NCI-H187 treated with DMSO at 0.1 percent for 48 hours (cell line): ENCODE measurements at regions not wholly inside any gene's neighbourhood (a gene's known extent, or its start where the extent isn't known, plus 50 kb on each side); places are given as distances from the start of the nearest gene placed in this dataset.

ENCODE experiments used
- DNase-seq: peaks from one replicate; lab custom pipeline; 2025; lab: John Stamatoyannopoulos, UW

- no peak for DNase-seq
These were observed 276.7 kb upstream of the JARID2 start for GRCh38 chr6:14969126-14969525.

GRCh38 chr6:14972379-14973067 lies 273.3 kb upstream of the JARID2 start:
- no peak for DNase-seq

GRCh38 chr6:14974372-14974771 lies 271.5 kb upstream of the JARID2 start:
- no peak for DNase-seq

- no peak for DNase-seq
These were observed 270.9 kb upstream of the JARID2 start for GRCh38 chr6:14974792-14975470.

- no peak for DNase-seq
These were observed 270.4 kb upstream of the JARID2 start for GRCh38 chr6:14975471-14975817.

GRCh38 chr6:14977747-14978382 lies 268.0 kb upstream of the JARID2 start:
- no peak for DNase-seq

- no peak for DNase-seq
These were observed 263.9 kb upstream of the JARID2 start for GRCh38 chr6:14981960-14982359.

- DNase-seq: no peak
These were observed 262.0 kb upstream of the JARID2 start for GRCh38 chr6:14983599-14984518.

- no peak for DNase-seq
These were observed 261.4 kb upstream of the JARID2 start for GRCh38 chr6:14984519-14984853.

GRCh38 chr6:14985366-14985765 lies 260.5 kb upstream of the JARID2 start:
- no peak for DNase-seq

GRCh38 chr6:14986370-14986769 lies 259.5 kb upstream of the JARID2 start:
- DNase-seq: no peak

GRCh38 chr6:14987490-14987889 lies 258.4 kb upstream of the JARID2 start:
- DNase-seq: no peak

- DNase-seq: no peak
These were observed 253.5 kb upstream of the JARID2 start for GRCh38 chr6:14992382-14992781.

GRCh38 chr6:14995208-14995607 lies 250.7 kb upstream of the JARID2 start:
- no peak for DNase-seq

GRCh38 chr6:14995966-14996602 lies 249.8 kb upstream of the JARID2 start:
- no peak for DNase-seq

GRCh38 chr6:14996892-14997291 lies 249.0 kb upstream of the JARID2 start:
- no peak for DNase-seq

- no peak for DNase-seq
These were observed 248.4 kb upstream of the JARID2 start for GRCh38 chr6:14997507-14997906.

GRCh38 chr6:14999106-14999505 lies 246.8 kb upstream of the JARID2 start:
- DNase-seq: no peak

GRCh38 chr6:15001326-15001910 lies 244.5 kb upstream of the JARID2 start:
- DNase-seq: no peak

GRCh38 chr6:15008269-15008668 lies 237.6 kb upstream of the JARID2 start:
- no peak for DNase-seq

- DNase-seq: no peak
These were observed 230.9 kb upstream of the JARID2 start for GRCh38 chr6:15014958-15015357.

- no peak for DNase-seq
These were observed 229.1 kb upstream of the JARID2 start for GRCh38 chr6:15016813-15017212.
